GM23338 (cell line): ENCODE measurements at regions not wholly inside any gene's neighbourhood (a gene's known extent, or its start where the extent isn't known, plus 50 kb on each side); places are given as distances from the start of the nearest gene placed in this dataset.

Experiments
- ATAC-seq: fragments of 200-7000 bp; cut with Tn5 transposase; 3 replicates; pipeline ENCODE4 v1.9.1; 2020
- DNase-seq: peaks from one replicate; pipeline ENCODE4 v3.0.0-alpha.2; 2015; ENCODE audit warnings: low spot score
- H2AFZ ChIP-seq: fragments of 200-600 bp; sonication (generic); 2 replicates; pipeline ENCODE4 v1.8.0; 2016; ENCODE audit warnings: antibody characterized with exemption, mild to moderate bottlenecking, moderate library complexity
- H3F3A ChIP-seq: fragments of 200-600 bp; sonication (generic); replicated peaks from 2 replicates; pipeline ENCODE4 v1.8.0; 2017; ENCODE audit warnings: antibody characterized with exemption, mixed run types, low read depth
- H3K27ac ChIP-seq: fragments of 200-600 bp; sonication (generic); 2 replicates; pipeline ENCODE4 v1.6.1; 2016; ENCODE audit warnings: low read depth
- H3K27me3 ChIP-seq: fragments of 200-600 bp; sonication (generic); 2 replicates; pipeline ENCODE4 v1.8.0; 2016; ENCODE audit warnings: mild to moderate bottlenecking, mixed run types, moderate library complexity; ENCODE audit not compliant: insufficient read depth
- H3K36me3 ChIP-seq: fragments of 200-600 bp; sonication (generic); 2 replicates; pipeline ENCODE4 v1.8.0; 2016; ENCODE audit warnings: mild to moderate bottlenecking; ENCODE audit not compliant: insufficient read depth
- H3K4me1 ChIP-seq: fragments of 200-600 bp; sonication (generic); 2 replicates; pipeline ENCODE4 v1.8.0; 2016; ENCODE audit warnings: mild to moderate bottlenecking, moderate library complexity; ENCODE audit not compliant: insufficient read depth
- H3K4me2 ChIP-seq: fragments of 200-600 bp; sonication (generic); 2 replicates; pipeline ENCODE4 v1.7.1; 2017; ENCODE audit warnings: mixed run types
- H3K4me3 ChIP-seq: fragments of 200-600 bp; sonication (generic); 2 replicates; pipeline ENCODE4 v1.6.1; 2016; ENCODE audit warnings: mixed run types
- H3K79me2 ChIP-seq: fragments of 200-600 bp; sonication (generic); replicated peaks from 2 replicates; pipeline ENCODE4 v1.8.0; 2017; ENCODE audit warnings: mild to moderate bottlenecking; ENCODE audit not compliant: insufficient read depth
- H3K9me2 ChIP-seq: fragments of 200-600 bp; sonication (generic); 2 replicates; pipeline ENCODE4 v1.8.0; 2017; ENCODE audit not compliant: insufficient read depth
- H4K20me1 ChIP-seq: fragments of 200-600 bp; sonication (generic); replicated peaks from 2 replicates; pipeline ENCODE4 v1.8.0; 2017; ENCODE audit warnings: mild to moderate bottlenecking; ENCODE audit not compliant: insufficient read depth
- H3K27ac Mint-ChIP-seq: 2 replicates; pipeline ENCODE4 v1.8.0; 2020; ENCODE audit warnings: inconsistent platforms, mild to moderate bottlenecking, moderate library complexity, mixed read lengths
- H3K27me3 Mint-ChIP-seq: 3 replicates; pipeline ENCODE4 v1.8.0; 2022; ENCODE audit warnings: low read depth, mild to moderate bottlenecking, moderate library complexity, mixed read lengths, inconsistent platforms; ENCODE audit not compliant: insufficient read depth, poor library complexity
- H3K36me3 Mint-ChIP-seq: 3 replicates; pipeline ENCODE4 v1.8.0; 2021; ENCODE audit warnings: low read depth, mild to moderate bottlenecking, inconsistent platforms, moderate library complexity, mixed read lengths
- H3K4me1 Mint-ChIP-seq: 3 replicates; pipeline ENCODE4 v1.8.0; 2020; ENCODE audit warnings: mild to moderate bottlenecking, inconsistent platforms, mixed read lengths
- H3K4me3 Mint-ChIP-seq: 3 replicates; pipeline ENCODE4 v1.8.0; 2021; ENCODE audit warnings: moderate library complexity, mild to moderate bottlenecking, inconsistent platforms, mixed read lengths
- H3K9me3 Mint-ChIP-seq: 3 replicates; pipeline ENCODE4 v1.8.0; 2020; ENCODE audit warnings: moderate library complexity, mild to moderate bottlenecking, inconsistent platforms, mixed read lengths
- EZH2 ChIP-seq: fragments of 200-600 bp; sonication (generic); IDR thresholded peaks from one replicate; pipeline ENCODE4 v1.8.0; 2017; ENCODE audit warnings: antibody characterized with exemption, mild to moderate bottlenecking, low read depth; ENCODE audit not compliant: unreplicated experiment
- NANOG ChIP-seq: IDR thresholded peaks from 2 replicates; pipeline ENCODE4 v1.6.1; 2016; ENCODE audit warnings: antibody characterized with exemption, borderline replicate concordance
- ZNF114 ChIP-seq: fragments of 250-450 bp; sonication (Bioruptor Pico); IDR thresholded peaks from 2 replicates; pipeline ENCODE4 v1.5.0; 2020; ENCODE audit warnings: mild to moderate bottlenecking, moderate library complexity
- TF ChIP-seq, protein P1 (sequence below): fragments of 250-450 bp; sonication (Bioruptor Pico); IDR thresholded peaks from 2 replicates; pipeline ENCODE4 v1.5.0; 2020; ENCODE audit warnings: mild to moderate bottlenecking, moderate library complexity
- TF ChIP-seq, protein P2 (sequence below): IDR thresholded peaks from one replicate; pipeline ENCODE4 v1.6.1; 2018; ENCODE audit warnings: antibody characterized with exemption; ENCODE audit not compliant: unreplicated experiment

GRCh38 chr1:30197639-30198450 is 525.5 kb downstream of the MATN1 start:
- no peaks in the 10 kb centered on the region for H3K36me3 Mint-ChIP-seq
- no peak overlapping the region for H3K4me3 ChIP-seq
- peaks cover 19% of the 10 kb centered on the region for H3K9me3 Mint-ChIP-seq
- no peak overlapping the region for H2AFZ ChIP-seq
- no peak overlapping the region for H3K27ac Mint-ChIP-seq
- H3K27me3 Mint-ChIP-seq: peaks cover 2% of the 10 kb centered on the region
- H3F3A ChIP-seq: no peaks in the 10 kb centered on the region
- H3K27me3 ChIP-seq: no peaks in the 10 kb centered on the region
- H3K4me3 Mint-ChIP-seq: no peak overlapping the region
- TF ChIP-seq NANOG: no peak
- TF ChIP-seq EZH2: no peak
- TF ChIP-seq, protein P1, sequence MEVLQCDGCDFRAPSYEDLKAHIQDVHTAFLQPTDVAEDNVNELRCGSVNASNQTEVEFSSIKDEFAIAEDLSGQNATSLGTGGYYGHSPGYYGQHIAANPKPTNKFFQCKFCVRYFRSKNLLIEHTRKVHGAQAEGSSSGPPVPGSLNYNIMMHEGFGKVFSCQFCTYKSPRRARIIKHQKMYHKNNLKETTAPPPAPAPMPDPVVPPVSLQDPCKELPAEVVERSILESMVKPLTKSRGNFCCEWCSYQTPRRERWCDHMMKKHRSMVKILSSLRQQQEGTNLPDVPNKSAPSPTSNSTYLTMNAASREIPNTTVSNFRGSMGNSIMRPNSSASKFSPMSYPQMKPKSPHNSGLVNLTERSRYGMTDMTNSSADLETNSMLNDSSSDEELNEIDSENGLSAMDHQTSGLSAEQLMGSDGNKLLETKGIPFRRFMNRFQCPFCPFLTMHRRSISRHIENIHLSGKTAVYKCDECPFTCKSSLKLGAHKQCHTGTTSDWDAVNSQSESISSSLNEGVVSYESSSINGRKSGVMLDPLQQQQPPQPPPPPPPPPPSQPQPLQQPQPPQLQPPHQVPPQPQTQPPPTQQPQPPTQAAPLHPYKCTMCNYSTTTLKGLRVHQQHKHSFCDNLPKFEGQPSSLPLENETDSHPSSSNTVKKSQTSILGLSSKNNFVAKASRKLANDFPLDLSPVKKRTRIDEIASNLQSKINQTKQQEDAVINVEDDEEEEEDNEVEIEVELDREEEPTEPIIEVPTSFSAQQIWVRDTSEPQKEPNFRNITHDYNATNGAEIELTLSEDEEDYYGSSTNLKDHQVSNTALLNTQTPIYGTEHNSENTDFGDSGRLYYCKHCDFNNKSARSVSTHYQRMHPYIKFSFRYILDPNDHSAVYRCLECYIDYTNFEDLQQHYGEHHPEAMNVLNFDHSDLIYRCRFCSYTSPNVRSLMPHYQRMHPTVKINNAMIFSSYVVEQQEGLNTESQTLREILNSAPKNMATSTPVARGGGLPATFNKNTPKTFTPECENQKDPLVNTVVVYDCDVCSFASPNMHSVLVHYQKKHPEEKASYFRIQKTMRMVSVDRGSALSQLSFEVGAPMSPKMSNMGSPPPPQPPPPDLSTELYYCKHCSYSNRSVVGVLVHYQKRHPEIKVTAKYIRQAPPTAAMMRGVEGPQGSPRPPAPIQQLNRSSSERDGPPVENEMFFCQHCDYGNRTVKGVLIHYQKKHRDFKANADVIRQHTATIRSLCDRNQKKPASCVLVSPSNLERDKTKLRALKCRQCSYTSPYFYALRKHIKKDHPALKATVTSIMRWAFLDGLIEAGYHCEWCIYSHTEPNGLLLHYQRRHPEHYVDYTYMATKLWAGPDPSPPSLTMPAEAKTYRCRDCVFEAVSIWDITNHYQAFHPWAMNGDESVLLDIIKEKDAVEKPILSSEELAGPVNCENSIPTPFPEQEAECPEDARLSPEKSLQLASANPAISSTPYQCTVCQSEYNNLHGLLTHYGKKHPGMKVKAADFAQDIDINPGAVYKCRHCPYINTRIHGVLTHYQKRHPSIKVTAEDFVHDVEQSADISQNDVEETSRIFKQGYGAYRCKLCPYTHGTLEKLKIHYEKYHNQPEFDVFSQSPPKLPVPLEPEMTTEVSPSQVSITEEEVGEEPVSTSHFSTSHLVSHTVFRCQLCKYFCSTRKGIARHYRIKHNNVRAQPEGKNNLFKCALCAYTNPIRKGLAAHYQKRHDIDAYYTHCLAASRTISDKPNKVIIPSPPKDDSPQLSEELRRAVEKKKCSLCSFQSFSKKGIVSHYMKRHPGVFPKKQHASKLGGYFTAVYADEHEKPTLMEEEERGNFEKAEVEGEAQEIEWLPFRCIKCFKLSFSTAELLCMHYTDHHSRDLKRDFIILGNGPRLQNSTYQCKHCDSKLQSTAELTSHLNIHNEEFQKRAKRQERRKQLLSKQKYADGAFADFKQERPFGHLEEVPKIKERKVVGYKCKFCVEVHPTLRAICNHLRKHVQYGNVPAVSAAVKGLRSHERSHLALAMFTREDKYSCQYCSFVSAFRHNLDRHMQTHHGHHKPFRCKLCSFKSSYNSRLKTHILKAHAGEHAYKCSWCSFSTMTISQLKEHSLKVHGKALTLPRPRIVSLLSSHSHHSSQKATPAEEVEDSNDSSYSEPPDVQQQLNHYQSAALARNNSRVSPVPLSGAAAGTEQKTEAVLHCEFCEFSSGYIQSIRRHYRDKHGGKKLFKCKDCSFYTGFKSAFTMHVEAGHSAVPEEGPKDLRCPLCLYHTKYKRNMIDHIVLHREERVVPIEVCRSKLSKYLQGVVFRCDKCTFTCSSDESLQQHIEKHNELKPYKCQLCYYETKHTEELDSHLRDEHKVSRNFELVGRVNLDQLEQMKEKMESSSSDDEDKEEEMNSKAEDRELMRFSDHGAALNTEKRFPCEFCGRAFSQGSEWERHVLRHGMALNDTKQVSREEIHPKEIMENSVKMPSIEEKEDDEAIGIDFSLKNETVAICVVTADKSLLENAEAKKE: no peak
- TF ChIP-seq, protein P2, sequence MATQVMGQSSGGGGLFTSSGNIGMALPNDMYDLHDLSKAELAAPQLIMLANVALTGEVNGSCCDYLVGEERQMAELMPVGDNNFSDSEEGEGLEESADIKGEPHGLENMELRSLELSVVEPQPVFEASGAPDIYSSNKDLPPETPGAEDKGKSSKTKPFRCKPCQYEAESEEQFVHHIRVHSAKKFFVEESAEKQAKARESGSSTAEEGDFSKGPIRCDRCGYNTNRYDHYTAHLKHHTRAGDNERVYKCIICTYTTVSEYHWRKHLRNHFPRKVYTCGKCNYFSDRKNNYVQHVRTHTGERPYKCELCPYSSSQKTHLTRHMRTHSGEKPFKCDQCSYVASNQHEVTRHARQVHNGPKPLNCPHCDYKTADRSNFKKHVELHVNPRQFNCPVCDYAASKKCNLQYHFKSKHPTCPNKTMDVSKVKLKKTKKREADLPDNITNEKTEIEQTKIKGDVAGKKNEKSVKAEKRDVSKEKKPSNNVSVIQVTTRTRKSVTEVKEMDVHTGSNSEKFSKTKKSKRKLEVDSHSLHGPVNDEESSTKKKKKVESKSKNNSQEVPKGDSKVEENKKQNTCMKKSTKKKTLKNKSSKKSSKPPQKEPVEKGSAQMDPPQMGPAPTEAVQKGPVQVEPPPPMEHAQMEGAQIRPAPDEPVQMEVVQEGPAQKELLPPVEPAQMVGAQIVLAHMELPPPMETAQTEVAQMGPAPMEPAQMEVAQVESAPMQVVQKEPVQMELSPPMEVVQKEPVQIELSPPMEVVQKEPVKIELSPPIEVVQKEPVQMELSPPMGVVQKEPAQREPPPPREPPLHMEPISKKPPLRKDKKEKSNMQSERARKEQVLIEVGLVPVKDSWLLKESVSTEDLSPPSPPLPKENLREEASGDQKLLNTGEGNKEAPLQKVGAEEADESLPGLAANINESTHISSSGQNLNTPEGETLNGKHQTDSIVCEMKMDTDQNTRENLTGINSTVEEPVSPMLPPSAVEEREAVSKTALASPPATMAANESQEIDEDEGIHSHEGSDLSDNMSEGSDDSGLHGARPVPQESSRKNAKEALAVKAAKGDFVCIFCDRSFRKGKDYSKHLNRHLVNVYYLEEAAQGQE: no peak
- no peak for TF ChIP-seq ZNF114 (CRISPR knock-in tag)
- H3K4me1 ChIP-seq: no peaks in the 10 kb centered on the region
- no peaks in the 10 kb centered on the region for H3K9me2 ChIP-seq
- no peak for DNase-seq
- H4K20me1 ChIP-seq: no peaks in the 10 kb centered on the region
- peaks cover 3% of the 10 kb centered on the region; the same call in 2 of the 3 replicates for H3K4me1 Mint-ChIP-seq
- H3K79me2 ChIP-seq: no peaks in the 10 kb centered on the region
- no peak for ATAC-seq
- H3K4me2 ChIP-seq: no peak overlapping the region
- H3K27ac ChIP-seq: no peak overlapping the region
- peaks cover 6% of the 10 kb centered on the region; the same call in 1 of the 2 replicates for H3K36me3 ChIP-seq
